C4-2B (cell line): ENCODE measurements at regions not wholly inside any gene's neighbourhood (a gene's known extent, or its start where the extent isn't known, plus 50 kb on each side); places are given as distances from the start of the nearest gene placed in this dataset.

Experiments used
- ZFX ChIP-seq: fragments of 450-650 bp; IDR thresholded peaks from 2 replicates; pipeline ENCODE4 v1.6.1; 2017
- TF ChIP-seq, protein P1 (sequence below): fragments of 450-650 bp; conservative IDR thresholded peaks from 2 replicates; pipeline ENCODE4 v1.5.1; 2017; ENCODE audit warnings: mild to moderate bottlenecking

DNA sequence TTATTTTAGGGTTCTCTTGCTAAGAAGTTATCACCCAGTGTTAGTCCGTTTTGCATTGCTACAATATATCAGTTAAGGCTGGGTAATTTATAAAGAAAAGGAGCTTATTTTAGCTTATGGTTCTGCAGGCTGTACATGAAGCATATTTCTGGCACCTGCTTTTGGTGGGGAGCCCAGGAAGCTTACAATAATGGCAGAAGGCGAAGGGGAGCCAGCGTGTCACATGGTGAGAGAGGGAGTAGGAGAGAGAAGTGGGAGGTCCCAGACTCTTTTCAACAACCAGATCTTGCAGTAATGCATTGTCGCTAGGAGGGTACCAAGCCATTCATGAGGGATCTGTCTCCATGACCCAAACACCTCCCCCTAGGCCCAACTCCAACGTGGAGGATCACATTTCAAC is 688.8 kb upstream of the PIK3C3 start:
- TF ChIP-seq, protein P1, sequence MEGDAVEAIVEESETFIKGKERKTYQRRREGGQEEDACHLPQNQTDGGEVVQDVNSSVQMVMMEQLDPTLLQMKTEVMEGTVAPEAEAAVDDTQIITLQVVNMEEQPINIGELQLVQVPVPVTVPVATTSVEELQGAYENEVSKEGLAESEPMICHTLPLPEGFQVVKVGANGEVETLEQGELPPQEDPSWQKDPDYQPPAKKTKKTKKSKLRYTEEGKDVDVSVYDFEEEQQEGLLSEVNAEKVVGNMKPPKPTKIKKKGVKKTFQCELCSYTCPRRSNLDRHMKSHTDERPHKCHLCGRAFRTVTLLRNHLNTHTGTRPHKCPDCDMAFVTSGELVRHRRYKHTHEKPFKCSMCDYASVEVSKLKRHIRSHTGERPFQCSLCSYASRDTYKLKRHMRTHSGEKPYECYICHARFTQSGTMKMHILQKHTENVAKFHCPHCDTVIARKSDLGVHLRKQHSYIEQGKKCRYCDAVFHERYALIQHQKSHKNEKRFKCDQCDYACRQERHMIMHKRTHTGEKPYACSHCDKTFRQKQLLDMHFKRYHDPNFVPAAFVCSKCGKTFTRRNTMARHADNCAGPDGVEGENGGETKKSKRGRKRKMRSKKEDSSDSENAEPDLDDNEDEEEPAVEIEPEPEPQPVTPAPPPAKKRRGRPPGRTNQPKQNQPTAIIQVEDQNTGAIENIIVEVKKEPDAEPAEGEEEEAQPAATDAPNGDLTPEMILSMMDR, result no peak
- no peak for TF ChIP-seq ZFX
